ENCODE measurements at regions not wholly inside any gene's neighbourhood (a gene's known extent, or its start where the extent isn't known, plus 50 kb on each side); places are given as distances from the start of the nearest gene placed in this dataset.

DNA sequence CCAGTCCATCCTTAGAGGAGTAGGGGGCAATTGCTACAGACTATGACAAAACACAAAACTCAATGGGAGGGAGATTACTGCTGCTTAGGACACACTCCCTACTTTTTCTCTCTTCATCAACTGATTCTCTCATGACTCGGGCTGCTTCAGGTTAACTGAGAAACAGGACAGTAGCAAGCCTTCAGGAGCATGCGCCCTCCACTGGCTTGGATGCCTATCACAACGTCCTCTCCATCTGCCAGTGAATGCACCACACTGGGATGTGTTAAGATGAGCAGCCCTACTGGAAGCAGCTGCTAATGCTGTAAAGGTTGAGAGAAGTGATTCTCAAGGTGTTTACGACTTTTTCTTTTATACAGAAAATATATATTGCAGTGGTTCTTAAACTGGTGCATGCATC is 542.3 kb downstream of the EDEM1 start:
- Histone ChIP-seq H3K27me3 (ENCODE audit: insufficient read depth, low read depth, low read length) (no peaks in the 10 kb centered on the region), H3F3A (ENCODE audit: insufficient read depth, low read length, poor library complexity, severe bottlenecking) (no peaks in the 10 kb centered on the region), H3K4me2 (ENCODE audit: low read length) (no peak overlapping the region), H3K36me3 (ENCODE audit: insufficient read depth, low read length) (no peaks in the 10 kb centered on the region), H3K27ac (ENCODE audit: low read length) (no peak overlapping the region), H3K79me2 (replicated peaks; ENCODE audit: insufficient read depth, low read length) (no peaks in the 10 kb centered on the region), H2AFZ (ENCODE audit: low read depth, low read length) (no peak overlapping the region), H3K9me3 (ENCODE audit: low read length) (no peaks in the 10 kb centered on the region), H3K4me3 (ENCODE audit: low read length) (no peak overlapping the region), H3K9ac (ENCODE audit: low read length) (no peak overlapping the region), H3K9me2 (ENCODE audit: insufficient read depth, low read length) (no peaks in the 10 kb centered on the region), H4K20me1 (ENCODE audit: insufficient read depth) (no peaks in the 10 kb centered on the region)
- TF ChIP-seq EZH2 (IDR thresholded peaks at IDR 0.05; ENCODE audit: borderline replicate concordance, insufficient read depth, low read length, poor library complexity, severe bottlenecking) = no peak
- TF ChIP-seq RAD21 (conservative IDR thresholded peaks at IDR 0.05) = no peak
- TF ChIP-seq EP300 (conservative IDR thresholded peaks at IDR 0.05; ENCODE audit: poor library complexity, severe bottlenecking) = no peak
- TF ChIP-seq TAF1 (IDR thresholded peaks at IDR 0.05; ENCODE audit: low read depth) = no peak

- H2AFZ ChIP-seq (ENCODE audit: low read depth, low read length) = no peak overlapping the region
- H3K9ac ChIP-seq (ENCODE audit: low read length) = no peak overlapping the region
- no peaks in the 10 kb centered on the region for H3K9me2 ChIP-seq (ENCODE audit: insufficient read depth, low read length)
- H3K9me3 ChIP-seq (ENCODE audit: low read length) = no peaks in the 10 kb centered on the region
- H3K4me3 ChIP-seq (ENCODE audit: low read length) = no peak overlapping the region
- no peak overlapping the region for H3K4me2 ChIP-seq (ENCODE audit: low read length)
- H3K36me3 ChIP-seq (ENCODE audit: insufficient read depth, low read length) = no peaks in the 10 kb centered on the region
- no peaks in the 10 kb centered on the region for H3K79me2 ChIP-seq (replicated peaks; ENCODE audit: insufficient read depth, low read length)
- H4K20me1 ChIP-seq (ENCODE audit: insufficient read depth) = no peaks in the 10 kb centered on the region
- no peak overlapping the region for H3K27ac ChIP-seq (ENCODE audit: low read length)
- no peaks in the 10 kb centered on the region for H3K27me3 ChIP-seq (ENCODE audit: insufficient read depth, low read depth, low read length)
- no peaks in the 10 kb centered on the region for H3F3A ChIP-seq (ENCODE audit: insufficient read depth, low read length, poor library complexity, severe bottlenecking)
- TF ChIP-seq EP300 (conservative IDR thresholded peaks at IDR 0.05; ENCODE audit: poor library complexity, severe bottlenecking) = no peak
- TF ChIP-seq CTCF (IDR thresholded peaks at IDR 0.05; ENCODE audit: poor library complexity, severe bottlenecking) = peak; percentile 37
- TF ChIP-seq RAD21 (conservative IDR thresholded peaks at IDR 0.05) = peak; percentile 13
Measured at GRCh38 chr3:5731100-5731499, 543.6 kb downstream of the EDEM1 start.

GRCh38 chr3:5732081-5732480 is 544.6 kb downstream of the EDEM1 start:
- H4K20me1 ChIP-seq (ENCODE audit: insufficient read depth) = no peaks in the 10 kb centered on the region

More at GRCh38 chr3:5732081-5732480, 544.6 kb downstream of the EDEM1 start:
- TF ChIP-seq EP300 (conservative IDR thresholded peaks at IDR 0.05; ENCODE audit: poor library complexity, severe bottlenecking) (no peak), EZH2 (IDR thresholded peaks at IDR 0.05; ENCODE audit: borderline replicate concordance, insufficient read depth, low read length, poor library complexity, severe bottlenecking) (no peak), POLR2AphosphoS5 (IDR thresholded peaks at IDR 0.05) (no peak), TAF1 (IDR thresholded peaks at IDR 0.05; ENCODE audit: low read depth) (no peak), MXI1 (conservative IDR thresholded peaks at IDR 0.05; ENCODE audit: poor library complexity, severe bottlenecking) (no peak), RAD21 (conservative IDR thresholded peaks at IDR 0.05) (no peak), CTCF (IDR thresholded peaks at IDR 0.05; ENCODE audit: poor library complexity, severe bottlenecking) (no peak), SMC3 (conservative IDR thresholded peaks at IDR 0.05; ENCODE audit: poor library complexity) (no peak)
- TF ChIP-seq, protein P1, sequence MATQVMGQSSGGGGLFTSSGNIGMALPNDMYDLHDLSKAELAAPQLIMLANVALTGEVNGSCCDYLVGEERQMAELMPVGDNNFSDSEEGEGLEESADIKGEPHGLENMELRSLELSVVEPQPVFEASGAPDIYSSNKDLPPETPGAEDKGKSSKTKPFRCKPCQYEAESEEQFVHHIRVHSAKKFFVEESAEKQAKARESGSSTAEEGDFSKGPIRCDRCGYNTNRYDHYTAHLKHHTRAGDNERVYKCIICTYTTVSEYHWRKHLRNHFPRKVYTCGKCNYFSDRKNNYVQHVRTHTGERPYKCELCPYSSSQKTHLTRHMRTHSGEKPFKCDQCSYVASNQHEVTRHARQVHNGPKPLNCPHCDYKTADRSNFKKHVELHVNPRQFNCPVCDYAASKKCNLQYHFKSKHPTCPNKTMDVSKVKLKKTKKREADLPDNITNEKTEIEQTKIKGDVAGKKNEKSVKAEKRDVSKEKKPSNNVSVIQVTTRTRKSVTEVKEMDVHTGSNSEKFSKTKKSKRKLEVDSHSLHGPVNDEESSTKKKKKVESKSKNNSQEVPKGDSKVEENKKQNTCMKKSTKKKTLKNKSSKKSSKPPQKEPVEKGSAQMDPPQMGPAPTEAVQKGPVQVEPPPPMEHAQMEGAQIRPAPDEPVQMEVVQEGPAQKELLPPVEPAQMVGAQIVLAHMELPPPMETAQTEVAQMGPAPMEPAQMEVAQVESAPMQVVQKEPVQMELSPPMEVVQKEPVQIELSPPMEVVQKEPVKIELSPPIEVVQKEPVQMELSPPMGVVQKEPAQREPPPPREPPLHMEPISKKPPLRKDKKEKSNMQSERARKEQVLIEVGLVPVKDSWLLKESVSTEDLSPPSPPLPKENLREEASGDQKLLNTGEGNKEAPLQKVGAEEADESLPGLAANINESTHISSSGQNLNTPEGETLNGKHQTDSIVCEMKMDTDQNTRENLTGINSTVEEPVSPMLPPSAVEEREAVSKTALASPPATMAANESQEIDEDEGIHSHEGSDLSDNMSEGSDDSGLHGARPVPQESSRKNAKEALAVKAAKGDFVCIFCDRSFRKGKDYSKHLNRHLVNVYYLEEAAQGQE (IDR thresholded peaks at IDR 0.05; ENCODE audit: borderline replicate concordance) = no peak
- Histone ChIP-seq H2AFZ (ENCODE audit: low read depth, low read length) (no peak overlapping the region), H3K9ac (ENCODE audit: low read length) (no peak overlapping the region), H3K36me3 (ENCODE audit: insufficient read depth, low read length) (no peaks in the 10 kb centered on the region), H3K9me3 (ENCODE audit: low read length) (no peaks in the 10 kb centered on the region), H3K27me3 (ENCODE audit: insufficient read depth, low read depth, low read length) (no peaks in the 10 kb centered on the region), H3K79me2 (replicated peaks; ENCODE audit: insufficient read depth, low read length) (no peaks in the 10 kb centered on the region), H3K4me2 (ENCODE audit: low read length) (no peak overlapping the region), H3K4me3 (ENCODE audit: low read length) (no peak overlapping the region), H3K27ac (ENCODE audit: low read length) (no peak overlapping the region), H3K9me2 (ENCODE audit: insufficient read depth, low read length) (no peaks in the 10 kb centered on the region), H3F3A (ENCODE audit: insufficient read depth, low read length, poor library complexity, severe bottlenecking) (no peaks in the 10 kb centered on the region)
